HG03025 (cell line): ENCODE measurements at regions not wholly inside any gene's neighbourhood (a gene's known extent, or its start where the extent isn't known, plus 50 kb on each side); places are given as distances from the start of the nearest gene placed in this dataset.
"Not testable (repeated sequence)": the region's sequence is repeated elsewhere in the genome, so short reads cannot be mapped to it uniquely, and the experiment has no call there.

Experiments used
- ATAC-seq: cut with Tn5 transposase; IDR thresholded peaks from one replicate; pipeline ENCODE4 v1.9.1; 2021; ENCODE audit warnings: mild to moderate bottlenecking, moderate library complexity; ENCODE audit not compliant: unreplicated experiment, low FRiP score

DNA sequence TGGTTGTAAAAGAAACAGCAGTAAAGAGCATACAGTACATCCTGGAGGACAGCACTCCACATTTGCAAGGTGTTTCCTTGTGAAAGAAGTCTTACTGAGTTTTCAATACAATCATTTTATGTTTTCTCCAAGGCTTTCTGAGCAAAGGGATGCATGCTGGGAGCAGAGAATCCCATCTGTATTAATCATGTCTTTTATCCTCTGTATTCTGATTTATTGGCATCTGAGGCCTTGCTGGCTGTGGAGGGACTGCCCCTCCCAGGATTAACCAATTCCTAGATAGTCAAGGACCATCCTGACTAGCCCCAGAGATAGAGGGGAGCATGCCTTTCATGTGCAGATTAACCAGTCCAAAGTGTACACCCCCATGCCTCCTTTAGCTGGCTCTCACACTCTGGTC lies 476.3 kb downstream of the SIPA1L2 start:
- no peak for ATAC-seq

GRCh38 chr1:232150770-232151548 lies 479.0 kb downstream of the SIPA1L2 start:
- no peak for ATAC-seq

- no peak for ATAC-seq
Measured at GRCh38 chr1:232149287-232150201, 480.4 kb downstream of the SIPA1L2 start.

GRCh38 chr1:232147215-232147614 lies 482.7 kb downstream of the SIPA1L2 start:
- no peak for ATAC-seq

GRCh38 chr1:232146514-232146913 lies 483.4 kb downstream of the SIPA1L2 start:
- no peak for ATAC-seq

- ATAC-seq = no peak
Measured at GRCh38 chr1:232145768-232146167, 484.2 kb downstream of the SIPA1L2 start.

DNA sequence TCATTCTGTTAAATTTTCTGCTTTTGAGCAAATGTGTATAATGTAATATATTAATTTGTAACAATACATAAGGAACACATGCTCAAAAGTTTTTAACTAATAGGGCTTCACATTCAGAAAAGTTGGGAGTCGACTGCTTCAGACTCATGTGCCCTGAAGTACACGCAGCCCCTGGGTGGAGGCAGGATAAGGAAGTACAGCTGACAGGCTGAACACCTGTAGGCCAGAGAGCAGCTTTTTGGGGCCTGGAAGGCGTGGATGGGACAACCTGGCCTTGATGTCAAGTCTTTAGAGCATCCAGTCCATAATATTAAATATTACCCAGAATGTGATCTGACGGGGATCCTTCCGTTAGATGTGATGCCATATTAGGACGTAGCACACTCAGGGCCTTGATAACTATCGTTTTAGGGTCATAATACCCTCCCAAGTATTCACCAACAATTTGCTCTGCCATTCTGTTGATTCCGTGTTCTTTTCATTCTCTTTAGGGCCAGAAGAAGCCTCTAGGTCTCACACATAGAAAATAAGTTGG lies 485.2 kb downstream of the SIPA1L2 start:
- no peak for ATAC-seq

DNA sequence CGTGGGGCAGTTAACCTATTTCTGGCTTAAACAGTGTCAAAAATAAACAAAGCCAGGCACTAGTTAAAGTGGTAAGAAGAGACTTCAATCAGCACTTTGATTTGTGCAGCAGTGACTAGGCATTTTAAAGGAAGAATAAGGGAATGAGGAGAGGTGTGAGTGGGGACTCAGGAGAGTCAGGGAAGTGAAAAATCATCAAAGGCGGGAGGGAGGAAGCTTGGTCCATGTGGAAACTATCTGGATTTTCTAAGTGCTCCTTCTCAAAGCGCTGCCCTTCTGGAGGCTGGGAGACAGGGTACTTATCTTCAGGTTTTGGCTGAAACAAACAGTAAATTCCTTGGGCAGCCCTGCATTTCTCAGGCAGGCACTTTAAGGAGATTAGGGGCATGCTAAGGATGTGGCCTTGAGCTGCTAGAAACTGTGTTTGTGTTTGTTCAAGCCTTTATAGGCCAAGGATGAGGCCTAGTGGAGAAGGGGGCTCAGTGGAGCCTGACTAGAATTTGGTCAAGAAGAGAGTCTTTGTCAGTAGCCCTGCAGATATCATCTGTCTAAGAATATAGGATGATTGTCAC lies 486.5 kb downstream of the SIPA1L2 start:
- ATAC-seq = no peak

- ATAC-seq = no peak
Measured at GRCh38 chr1:232142403-232143314, 487.3 kb downstream of the SIPA1L2 start.

DNA sequence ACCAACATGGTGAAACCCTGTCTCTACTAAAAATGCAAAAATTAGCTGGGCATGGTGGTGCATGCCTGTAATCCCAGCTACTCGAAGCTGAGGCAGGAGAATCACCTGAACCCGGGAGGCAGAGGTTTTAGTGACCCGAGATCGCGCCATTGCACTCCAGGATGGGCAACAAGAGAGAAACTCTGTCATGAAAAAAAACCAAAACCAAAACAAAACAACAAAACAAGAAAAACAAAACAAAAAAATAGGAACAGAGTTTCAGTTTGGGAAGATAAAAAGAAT lies 488.8 kb downstream of the SIPA1L2 start:
- ATAC-seq = not testable (repeated sequence)

DNA sequence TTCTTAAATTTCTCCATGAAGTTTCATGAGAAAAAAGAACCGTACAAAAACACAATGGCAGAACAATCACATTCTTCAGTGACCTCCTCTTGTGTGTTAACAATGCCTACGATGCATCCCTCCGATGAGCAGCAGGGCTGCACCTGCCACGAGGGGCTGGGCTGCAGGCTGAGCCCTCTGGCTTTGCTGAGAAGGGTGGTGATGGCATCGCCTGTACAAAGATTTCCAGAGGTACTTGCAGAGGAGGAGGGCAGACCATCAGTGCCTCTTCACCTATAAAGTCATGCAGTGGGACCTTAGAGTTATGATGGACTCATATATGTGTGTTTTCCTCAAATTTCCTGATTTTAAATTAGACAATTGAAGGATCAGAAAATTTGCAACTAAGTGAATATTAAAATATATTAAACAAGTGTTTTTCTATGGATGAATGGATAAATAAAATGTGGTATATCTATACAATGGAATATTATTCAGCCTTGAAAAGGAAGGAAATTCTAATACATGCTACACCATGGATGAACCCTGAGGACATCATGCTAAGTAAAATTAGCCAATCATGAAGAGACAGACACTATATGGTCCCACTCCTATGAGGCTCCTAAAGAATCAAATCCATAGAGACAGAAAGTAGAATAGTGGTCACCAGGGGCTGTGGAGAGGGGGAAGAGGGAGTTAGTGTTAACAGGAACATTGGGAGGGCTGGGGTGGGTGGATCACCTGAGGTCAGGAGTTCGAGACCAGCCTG lies 489.3 kb downstream of the SIPA1L2 start:
- no peak for ATAC-seq

- no peak for ATAC-seq
Measured at GRCh38 chr1:232139444-232139843, 490.5 kb downstream of the SIPA1L2 start.

GRCh38 chr1:232138044-232138443 lies 491.9 kb downstream of the SIPA1L2 start:
- ATAC-seq = no peak

- no peak for ATAC-seq
Measured at GRCh38 chr1:232137066-232137465, 492.9 kb downstream of the SIPA1L2 start.

GRCh38 chr1:232136136-232136535 lies 493.8 kb downstream of the SIPA1L2 start:
- no peak for ATAC-seq

GRCh38 chr1:232134365-232134764 lies 495.6 kb downstream of the SIPA1L2 start:
- no peak for ATAC-seq

GRCh38 chr1:232132572-232132971 lies 497.4 kb downstream of the SIPA1L2 start:
- ATAC-seq = no peak

DNA sequence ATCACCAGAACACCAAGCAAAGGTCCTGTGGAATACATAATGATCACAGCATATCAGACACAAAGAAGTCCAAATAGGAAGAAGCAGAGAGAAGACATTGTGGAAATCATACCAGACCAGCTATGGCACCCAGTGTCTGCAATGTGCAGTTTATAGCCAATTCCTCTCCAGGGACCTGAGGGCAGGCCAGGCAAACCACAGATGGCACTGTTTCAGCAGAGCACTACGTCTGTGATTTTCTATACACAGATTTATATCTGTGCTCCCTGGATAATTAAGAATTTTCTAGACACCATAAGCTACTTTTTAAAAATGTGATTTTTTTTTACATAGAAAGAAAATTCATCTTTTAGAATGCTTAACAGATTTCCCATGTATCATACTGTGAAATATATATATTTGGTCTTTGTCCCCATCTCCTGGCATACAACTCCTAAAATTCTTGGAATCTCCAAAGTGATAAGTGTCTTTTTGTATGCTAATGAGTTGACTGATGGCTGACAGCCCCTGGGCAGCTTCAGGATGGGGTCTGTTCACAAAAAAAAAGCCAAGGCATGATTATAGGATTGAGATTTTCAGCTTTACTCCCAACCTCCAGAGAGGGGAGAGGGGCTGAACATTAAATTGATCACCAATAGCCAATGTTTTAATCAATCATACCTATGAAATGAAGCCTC lies 498.1 kb downstream of the SIPA1L2 start:
- ATAC-seq = no peak
